SH-SY5Y (cell line): ENCODE measurements at regions not wholly inside any gene's neighbourhood (a gene's known extent, or its start where the extent isn't known, plus 50 kb on each side); places are given as distances from the start of the nearest gene placed in this dataset.

ENCODE experiments used
- GATA2 ChIP-seq: IDR thresholded peaks from 2 replicates; pipeline ENCODE4 v1.6.1; 2011; ENCODE audit warnings: mild to moderate bottlenecking, low read depth, low read length
- GATA3 ChIP-seq: IDR thresholded peaks from 2 replicates; pipeline ENCODE4 v1.6.1; 2011; ENCODE audit warnings: low read depth, mild to moderate bottlenecking, low read length, moderate library complexity

- TF ChIP-seq GATA2: no peak
- no peak for TF ChIP-seq GATA3
Measured at GRCh38 chr7:121475806-121476205, 79.7 kb upstream of the FAM3C start.
